CD4-positive, alpha-beta T cell treated with Interleukin-6 for 4 hours (primary cell): ENCODE measurements at regions not wholly inside any gene's neighbourhood (a gene's known extent, or its start where the extent isn't known, plus 50 kb on each side); places are given as distances from the start of the nearest gene placed in this dataset.

Experiments used
- DNase-seq: peaks from one replicate; pipeline ENCODE4 v3.0.0-alpha.2; 2020; ENCODE audit warnings: mixed read lengths

DNA sequence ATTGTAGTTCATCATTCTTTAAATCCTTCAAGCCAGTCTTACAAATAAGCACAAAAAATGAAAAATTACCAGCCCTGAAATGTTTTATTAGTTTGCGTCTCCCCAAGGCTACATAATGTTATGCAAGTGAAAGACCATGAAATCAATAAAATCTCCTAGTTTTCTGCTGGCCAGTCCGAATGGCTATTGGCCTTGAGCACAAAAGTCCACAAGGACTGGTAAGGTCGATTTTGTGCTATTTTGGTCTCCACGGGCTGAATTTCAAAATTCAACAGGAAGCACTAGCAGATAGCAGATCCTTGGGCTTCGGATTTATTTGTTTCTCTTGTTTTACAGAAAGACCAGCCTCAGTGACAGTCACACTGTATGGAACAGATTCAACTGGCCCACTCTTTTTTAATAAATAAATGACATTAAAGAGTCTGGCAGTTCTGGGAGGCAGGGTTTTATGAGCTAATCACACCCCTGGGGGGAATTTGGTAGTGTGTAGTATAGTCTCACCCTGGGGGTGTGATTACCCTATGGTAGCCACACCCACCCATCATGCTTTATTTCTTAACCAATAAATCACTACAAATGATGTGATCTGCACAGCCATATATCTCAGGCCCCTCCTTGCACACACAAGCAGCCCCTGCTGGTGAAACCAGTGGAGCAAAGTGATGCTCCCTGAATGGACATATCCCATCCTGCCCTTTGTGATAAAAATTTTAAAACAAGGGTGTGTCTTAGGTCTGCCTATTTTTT is 51.1 kb upstream of the TMEM33 start:
- DNase-seq: no peak

DNA sequence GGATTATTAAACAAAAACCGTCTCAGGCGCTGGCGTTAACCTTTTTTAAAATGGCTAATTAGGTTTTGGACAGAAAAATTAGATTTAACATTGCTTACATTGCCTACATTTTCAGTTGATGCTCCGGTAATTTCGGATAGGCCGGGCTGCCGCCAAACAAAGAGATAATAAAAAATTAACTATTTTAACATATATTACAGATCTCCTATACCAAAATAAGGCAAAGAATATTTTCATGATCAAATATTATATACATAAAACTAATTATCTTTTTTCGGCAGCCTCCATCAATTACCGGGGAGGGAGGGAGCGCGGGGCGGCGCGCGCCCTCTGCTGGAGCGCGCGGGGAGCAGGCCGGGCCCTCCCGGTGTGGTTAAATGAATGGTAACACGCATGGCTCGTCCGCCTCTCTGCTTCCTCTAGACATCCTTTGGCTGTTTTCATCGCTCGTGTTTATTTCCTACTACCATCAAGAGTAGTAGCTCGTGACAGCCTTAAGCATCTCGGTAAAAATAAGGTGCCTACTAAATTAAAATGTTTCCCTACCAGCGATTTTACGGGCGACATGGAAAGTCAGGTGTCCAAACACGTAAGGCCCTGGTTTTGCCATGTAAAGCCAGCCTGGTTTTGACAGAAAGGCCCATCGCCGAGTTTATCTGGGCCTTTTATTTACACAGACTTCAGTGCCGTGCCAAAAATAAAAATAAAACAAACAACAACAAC is 52.4 kb upstream of the TMEM33 start:
- DNase-seq: peak; percentile 52

DNA sequence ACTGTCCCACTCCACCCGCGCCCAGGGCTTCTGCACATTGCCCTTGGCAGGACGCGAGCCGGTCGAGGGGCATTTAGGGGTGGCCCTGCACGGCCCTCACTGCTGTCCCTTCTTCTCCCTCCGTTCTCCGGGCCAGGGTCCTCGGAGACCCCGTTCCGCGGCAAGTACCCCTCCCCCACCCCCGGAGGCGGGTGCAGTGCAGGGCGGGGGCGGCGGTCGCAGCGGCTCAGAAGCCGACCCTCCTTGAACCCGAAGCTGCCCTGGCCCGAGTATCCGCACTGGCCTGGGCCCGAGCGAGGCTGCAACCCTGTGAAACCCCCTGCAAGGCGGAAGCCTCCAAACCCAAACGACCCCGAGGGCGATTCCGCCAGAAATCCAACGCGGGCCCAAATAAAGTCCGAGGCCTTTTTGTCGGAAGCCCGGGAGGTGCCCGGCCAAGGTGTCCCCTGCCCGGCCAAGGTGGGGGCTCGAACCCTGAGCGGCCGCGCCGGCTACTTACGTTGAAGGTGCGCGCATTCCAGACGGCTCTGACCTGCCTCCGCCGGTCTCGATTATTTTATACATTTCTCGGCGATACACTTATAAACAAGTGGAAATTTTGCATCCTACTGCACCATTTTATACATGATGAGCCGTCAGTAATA is 53.1 kb upstream of the TMEM33 start:
- no peak for DNase-seq

DNA sequence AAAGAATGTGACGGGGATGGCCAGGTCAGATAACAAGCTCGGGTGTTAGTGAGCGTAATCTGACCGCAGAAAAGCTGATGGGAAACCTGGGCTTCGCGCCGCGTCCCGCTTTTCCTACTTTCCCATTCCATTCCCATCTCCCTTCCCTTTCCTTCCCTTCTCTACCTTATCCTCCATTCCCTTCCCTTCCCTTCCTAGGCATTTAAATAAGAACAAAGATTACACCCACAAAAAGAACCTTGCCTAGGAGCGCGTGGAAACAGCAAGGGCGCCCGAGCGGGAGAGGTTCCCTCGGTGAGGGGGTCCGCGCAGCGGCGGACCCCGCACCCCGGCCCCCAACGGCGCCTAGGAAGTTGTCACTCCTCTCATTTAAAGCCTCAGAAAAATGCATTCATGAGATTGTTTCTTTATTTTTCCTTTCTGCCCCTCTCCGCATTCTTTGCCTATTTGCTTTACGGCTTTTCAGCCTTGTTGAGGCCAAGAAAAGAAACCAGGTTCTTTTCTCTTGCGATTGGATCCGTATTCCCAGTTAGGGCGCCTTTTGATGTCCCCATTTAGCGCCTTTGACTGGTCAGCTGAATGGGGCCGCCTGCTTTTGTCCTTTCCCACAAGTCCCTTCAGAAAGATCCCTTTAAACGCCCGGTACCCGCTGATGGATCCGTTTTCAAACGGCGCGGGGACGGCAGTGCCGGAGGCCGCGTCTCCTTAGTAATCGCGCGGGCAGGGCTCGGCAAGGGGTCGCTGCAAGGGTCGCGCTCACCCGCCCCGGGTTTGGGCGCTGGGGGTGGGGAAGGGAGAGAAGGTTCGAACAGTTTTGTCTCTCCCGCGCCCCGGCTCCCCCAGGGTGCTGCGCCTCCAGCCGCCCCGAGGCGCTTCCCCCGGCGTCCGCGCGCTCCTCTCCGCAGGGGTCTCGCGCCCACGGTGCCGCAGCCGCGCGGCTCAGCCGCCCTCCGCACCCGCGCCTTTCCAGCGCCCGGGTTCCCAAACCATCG is 54.1 kb upstream of the TMEM33 start:
- no peak for DNase-seq

DNA sequence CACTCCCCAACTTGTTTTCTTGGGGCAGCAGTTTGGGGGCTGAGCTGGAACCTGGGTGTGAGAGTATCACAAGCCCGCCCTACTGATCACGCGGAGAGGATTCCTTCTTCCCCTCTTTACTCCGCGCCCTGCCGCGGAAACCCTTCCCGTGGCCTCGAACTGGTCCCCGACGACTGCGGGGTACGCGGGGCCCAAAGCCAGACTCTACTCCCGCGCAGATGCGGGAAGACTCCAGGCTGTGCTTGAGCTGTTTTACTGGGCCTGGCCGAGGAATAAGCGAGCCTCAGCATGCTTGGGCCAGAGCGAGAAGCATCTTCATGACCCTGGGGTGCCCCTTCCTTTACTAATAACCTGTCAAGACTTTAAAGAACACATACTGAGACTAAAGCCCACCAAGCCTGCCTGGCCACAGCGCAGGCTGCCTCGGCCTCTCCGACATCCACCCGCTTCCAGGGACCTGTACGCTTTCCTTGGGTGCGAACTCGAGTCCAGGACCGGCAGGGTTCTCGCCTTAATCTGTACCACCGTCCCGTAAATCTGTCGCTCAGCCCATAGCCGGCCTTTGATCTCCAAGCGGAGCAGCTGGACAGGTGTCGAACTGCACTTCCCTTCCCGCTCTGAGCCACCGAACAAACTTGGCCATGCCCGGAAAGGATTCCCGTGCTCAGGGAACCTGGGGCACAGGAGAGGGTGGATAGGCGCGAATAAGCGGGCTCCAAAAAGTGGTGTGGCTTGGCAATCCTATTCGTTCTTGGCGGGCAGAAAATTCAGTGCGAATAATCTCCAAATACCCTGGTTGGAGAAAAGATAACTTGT is 55.0 kb upstream of the TMEM33 start:
- DNase-seq: no peak

DNA sequence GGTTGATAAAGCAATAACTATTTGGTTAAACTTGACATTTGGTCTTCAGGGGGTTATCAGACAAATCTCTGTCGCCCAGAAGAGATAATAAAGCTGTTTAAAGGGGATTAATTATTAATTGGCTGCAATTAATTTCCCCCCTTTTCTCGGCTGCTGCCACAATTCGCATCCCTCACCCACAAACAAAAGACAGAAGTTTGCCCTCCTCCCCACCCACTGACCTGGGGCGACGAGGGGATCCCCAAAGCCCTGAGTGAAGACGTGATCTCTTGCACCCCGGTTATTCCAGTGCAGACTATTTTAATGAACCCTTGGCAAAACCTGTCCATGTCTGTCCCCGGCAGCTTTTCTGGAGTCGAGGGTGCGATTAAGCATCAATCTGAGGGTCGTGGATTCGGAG is 55.7 kb upstream of the TMEM33 start:
- DNase-seq: no peak

DNA sequence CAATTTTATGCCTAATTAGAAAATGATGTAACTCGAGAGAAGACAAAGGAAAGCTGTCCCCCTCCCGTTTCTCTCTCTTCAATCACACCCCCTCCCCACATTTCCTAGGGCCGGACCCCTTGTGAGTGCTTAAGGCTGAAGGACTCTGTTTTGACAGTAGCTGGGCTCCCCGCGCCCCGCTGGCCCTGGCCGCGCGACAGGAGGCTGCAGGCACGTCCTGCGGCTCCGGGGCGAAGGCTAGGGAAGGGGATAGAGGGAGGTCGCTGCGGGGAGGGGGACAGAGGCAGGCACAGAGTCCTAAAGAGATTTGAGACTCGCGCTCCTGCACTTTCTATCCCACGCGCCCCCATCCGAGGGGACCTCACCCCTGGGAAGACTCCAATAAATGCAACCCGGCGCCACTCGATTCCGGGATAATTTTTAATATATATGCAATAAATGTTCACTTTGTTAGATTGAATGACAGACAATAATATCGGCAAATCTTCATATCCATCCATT is 56.2 kb upstream of the TMEM33 start:
- DNase-seq: no peak

DNA sequence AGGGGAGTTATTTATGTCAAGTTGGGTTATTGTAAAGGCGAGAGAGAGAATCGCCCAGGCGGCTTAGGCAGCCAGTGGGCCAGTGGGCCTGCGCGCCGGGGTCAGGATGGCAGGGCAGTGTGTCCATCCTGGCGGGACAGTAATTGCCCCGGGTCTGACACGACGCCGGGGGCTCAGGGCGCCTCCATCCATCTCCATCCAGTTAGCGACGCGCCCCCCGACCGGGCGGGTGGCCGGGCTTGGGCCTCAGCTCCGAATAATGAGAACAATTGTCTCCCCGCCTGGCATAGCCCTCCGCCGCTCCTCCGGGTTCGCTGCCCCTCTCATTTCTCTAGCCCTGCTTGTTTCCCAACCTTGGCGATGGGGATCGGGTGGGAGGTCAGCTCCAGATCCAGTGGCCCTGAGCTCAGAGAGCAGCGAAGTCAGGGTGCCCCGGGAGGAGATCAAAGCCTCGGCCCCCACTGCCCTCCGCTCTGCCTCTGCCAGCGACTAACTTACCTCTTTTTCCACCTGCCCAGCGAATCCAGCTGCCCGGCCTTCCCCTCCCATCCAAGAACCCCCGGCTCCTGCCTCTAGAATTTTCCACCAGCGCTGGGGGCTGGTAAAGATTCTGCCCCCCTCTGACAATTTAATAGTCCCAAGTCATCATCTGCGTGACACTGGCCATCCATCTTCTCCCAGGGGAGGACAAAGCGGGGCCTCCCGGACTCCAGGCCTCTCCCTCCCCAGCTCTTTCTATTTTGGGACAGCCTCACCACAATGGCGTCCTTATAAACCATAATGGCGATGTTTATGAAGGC is 56.9 kb upstream of the TMEM33 start:
- no peak for DNase-seq

DNA sequence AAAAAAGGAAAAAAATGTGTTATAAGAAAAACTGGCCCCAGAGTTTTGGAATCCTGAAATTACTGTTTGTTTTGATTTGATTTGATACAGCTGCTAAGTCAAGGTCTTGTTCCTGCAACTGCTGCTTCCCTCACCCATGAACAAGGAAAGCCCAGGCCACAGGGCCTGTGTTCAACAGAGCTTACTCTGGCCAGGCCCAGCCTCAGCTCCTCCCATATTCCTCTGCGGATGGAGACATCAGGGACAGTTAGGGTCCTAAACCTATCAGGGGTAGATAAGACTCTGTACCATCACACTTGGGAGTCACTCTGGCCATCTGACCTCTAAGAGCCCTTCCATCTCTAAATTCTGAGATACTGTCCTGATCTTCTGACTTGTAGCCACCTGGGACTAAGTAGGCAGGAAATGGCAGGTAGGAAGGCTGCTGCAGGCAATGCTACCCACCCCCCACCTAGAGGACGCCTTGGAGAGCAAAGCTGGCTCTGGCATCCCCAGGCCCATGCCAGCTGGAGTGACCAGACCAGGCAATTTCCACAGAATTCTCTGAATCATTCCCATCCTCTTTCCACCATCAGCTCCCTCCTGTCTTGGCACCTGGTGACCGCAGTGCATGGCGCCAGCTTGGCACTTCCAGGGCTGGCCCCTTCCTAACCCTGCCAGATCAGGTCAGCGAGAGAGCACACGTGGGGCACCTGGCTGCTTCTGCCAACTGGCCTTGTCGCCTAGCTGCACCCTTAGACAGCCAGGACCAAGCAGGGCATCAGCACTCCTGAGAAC is 58.0 kb upstream of the TMEM33 start:
- DNase-seq: no peak

DNA sequence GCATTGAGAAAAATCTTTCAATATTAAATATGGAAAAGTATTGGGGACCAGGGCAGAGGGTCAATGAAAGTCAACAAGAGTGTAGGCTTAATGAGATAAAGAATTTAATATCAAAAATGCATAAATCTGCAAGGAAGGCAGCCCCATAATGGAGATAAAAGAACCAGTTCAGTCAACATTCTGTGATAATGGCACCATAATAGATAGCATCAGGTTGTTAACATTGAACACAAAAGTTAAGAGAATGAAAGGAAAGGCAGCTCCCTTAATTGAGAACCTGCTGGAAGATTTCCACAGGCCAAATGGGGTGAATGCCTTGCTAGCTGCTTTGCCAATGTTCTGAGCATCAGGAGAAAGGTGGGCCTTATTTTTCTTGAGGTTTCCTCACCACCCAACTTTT is 60.4 kb upstream of the TMEM33 start:
- DNase-seq: no peak

DNA sequence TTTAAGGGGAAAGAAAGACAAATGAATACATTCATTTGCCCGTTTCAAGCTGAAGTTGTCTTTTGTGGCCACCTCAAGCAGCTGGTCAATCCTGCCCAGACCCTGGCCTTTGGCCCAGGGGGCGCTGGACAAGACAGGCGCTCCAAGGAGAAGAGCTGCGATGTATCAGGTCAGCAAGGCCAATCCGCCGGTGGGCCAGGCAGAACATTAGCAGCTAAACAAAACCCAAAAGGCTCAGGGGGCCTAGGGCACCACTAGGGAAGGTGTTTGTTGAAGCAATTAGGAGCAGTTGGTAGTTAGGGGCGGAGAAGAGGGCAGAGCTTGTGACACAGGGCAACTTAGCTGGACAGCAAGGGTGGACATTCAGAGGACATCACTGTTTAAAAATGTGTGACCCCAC is 60.8 kb upstream of the TMEM33 start:
- DNase-seq: no peak

DNA sequence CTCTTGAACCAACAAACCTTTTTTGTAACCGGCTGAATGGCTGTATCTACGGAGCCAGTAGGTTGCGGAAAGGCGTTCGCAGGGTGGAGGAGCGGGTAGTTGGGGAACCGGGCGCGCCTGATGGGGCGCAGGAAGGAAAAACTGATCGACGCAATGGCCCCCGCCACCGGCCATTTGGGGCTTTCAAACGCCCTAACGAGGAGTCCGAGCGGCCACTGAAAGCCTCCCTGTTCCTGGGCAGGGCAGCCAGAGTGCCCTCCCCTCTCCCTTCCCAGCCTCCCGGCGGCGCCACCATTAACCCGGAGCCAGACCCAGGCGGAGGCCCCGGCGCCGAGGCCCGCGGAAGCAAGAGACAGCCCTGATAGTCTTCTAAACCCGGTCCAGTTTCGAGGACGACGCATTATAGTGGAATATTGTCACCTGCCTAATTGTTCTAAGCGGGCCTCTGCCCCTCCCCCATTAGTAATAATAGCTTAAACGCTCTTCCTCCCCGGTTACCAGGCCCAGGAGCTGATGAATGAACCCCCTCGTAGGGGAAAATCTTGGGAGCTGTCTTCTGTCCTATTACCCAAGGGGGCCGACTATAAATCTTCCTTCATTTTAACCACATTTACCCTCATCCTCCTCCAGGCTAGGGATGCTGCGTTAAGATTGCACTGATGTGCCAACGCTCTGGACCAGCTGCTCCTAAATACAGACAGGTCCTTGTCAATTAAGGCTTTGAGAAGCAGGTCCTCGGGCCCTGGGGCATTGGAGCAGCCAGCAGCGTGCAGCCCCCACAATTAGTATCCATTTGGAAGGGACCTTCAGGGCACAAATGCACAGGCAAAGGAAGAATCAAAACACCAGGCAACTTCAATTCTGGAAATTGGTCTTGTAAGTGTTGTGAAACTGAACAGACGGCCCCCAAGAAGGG is 61.6 kb upstream of the TMEM33 start:
- no peak for DNase-seq

DNA sequence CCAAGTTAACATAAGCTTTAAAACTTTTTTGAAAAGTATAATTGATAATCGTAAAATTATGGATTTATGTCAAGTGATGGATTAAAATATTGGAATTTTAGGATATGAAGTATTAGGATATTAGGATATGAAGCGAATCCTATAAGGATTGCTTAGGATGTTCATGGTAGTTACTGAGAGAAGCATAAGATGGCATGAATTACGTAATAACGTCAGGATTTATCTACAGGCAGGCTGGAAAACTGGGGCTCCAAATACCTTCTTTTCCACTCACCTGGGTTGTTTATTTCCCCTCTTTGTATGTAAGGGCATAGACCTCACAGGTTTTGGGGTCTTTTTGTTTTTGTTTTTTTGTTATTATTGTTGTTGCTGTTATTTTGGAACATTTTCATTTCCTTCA is 65.2 kb upstream of the TMEM33 start:
- DNase-seq: no peak

DNA sequence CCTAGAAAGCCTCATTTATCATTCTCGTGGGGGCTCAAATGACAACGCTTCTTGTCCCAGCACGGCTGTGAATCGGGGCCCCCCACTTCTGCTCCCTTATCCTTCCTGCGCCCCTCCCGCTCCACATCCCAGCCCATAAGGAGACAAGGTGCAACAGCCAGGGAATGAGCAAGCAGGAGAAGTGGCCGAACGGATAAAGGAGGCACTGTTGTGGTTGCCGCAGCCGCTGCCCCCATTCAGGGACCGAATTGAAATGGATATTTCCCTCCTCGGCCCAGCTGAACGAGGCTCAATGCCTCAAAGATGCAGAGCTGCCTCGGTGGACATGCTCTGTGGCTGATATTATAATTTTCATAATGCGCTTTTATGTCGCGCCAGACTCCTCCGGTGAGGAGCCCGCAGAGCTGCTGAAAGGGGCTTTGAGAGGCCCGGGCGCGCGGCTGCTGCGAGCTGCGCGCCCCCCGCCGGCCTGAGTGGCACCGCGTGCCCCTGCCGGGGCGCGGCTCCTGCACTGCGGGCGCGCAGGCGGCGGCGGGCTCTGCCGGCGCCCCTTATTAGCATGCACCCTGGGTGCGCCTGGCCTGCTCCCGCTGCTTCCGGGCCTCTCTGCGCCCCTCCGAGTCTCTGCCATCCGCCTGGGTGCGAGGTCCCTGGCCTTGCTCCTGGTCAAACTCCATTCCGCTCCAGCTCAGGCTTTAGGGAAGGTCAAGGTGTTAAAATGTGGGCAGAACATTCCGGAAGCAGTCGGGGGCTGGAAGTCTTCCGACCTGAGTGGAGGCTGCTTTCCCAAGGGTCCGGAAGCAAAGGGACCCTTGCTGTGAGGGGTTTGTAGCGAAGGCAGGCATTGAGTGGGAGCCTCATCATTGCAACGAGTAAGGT is 68.2 kb upstream of the TMEM33 start:
- DNase-seq: no peak

DNA sequence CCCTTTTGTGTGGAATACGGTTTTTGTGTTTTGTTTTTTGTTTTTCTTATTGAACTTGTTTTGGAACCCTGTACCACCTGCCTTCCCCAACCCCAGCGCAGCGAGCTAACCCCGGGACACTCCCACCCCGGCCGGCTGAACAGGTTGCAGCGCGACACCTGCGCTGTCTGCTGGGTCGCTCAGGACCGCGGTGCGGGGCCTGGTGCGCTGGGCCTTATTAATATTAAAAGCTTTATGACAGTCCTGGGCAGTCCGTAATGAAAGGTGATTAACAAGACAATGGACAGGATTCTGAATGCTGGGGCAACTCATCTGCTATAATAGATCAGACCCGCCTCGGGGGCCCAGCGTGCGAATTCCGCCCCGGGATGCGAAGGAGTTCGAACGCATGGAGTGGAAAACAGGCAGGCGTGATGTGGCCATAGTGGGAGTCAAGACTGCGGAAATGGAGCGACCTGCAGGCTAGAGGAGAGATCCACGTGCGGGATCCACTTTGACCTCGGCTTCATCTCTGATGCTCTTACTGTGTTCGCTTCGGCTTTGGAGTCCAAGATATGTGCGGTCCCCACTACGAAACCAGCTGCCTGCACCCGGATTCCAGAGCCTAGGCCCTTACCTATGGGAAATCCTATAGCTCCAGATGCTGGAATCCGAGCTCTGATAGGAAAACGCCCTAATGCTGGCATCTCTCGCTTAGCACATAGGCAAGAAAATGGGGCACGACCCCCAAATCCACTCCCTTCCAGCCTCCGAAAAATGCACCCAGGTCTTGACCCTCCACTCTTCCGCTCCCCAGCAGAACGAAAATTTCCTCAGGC is 69.0 kb upstream of the TMEM33 start:
- DNase-seq: no peak

DNA sequence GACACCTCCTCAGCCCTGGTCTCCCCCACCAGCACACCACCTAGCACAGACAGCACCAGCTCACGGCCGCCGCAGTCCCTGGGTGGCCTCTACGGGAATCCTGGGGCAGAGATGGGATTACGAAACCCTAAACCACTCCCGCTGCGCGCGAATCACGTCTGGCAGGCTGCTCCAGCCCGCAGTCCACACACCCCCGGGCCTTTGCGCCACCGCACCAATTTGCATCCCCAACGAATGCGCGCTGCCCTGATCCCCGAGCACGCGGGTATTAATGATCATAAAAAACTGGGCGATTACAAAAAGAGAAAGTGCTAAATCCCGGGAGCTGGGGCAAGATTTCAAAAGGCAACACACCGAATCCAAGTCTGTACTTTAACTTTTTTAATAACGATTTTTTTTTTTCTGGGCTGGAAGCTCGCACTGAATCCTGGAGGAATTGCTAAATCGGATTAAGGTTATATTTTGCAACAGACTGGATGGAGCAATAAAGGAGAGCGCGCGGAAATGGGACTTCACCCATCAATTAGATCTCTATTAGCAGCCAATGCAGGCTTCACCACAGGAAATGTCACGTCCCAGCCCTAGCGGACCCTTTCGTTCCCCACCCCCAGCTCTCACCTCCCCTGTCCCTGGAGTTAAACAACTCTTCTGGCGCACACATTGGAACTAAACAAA is 69.8 kb upstream of the TMEM33 start:
- DNase-seq: no peak
